Keratinocyte (primary cell): ENCODE measurements at regions not wholly inside any gene's neighbourhood (a gene's known extent, or its start where the extent isn't known, plus 50 kb on each side); places are given as distances from the start of the nearest gene placed in this dataset.

Experiments
- DNase-seq: peaks from one replicate; pipeline ENCODE4 v3.0.0-alpha.2; 2011; ENCODE audit warnings: low read depth, missing footprints, low spot score
- FAIRE-seq: peaks from 2 replicates; lab custom pipeline; 2011; peaks lifted over from hg19 to GRCh38; lab: Jason Lieb, UNC
- H2AFZ ChIP-seq: 2 replicates; pipeline ENCODE4 v1.6.0; 2012; ENCODE audit warnings: low read length, control low read depth, inconsistent platforms; ENCODE audit not compliant: control insufficient read depth
- H3K27ac ChIP-seq: 2 replicates; pipeline ENCODE4 v1.5.1; 2011; ENCODE audit warnings: low read length; ENCODE audit not compliant: control insufficient read depth, insufficient read depth
- H3K27me3 ChIP-seq: 3 replicates; pipeline ENCODE4 v1.6.0; 2011; ENCODE audit warnings: low read length; ENCODE audit not compliant: control insufficient read depth, insufficient read depth; ENCODE audit errors: extremely low read depth
- H3K36me3 ChIP-seq, 2 experiments: 2 replicates in 1 of 2; 3 replicates in 1 of 2; pipeline ENCODE4 v1.5.1; 2011; ENCODE audit warnings: low read length in 2 of 2, mild to moderate bottlenecking in 1 of 2; ENCODE audit not compliant: control insufficient read depth in 2 of 2, insufficient read depth in 2 of 2; ENCODE audit errors: extremely low read depth in 1 of 2
- H3K4me1 ChIP-seq: 3 replicates; pipeline ENCODE4 v1.5.1; 2011; ENCODE audit warnings: low read length; ENCODE audit not compliant: control insufficient read depth, insufficient read depth; ENCODE audit errors: extremely low read depth
- H3K4me2 ChIP-seq: 3 replicates; pipeline ENCODE4 v1.6.0; 2011; ENCODE audit warnings: low read depth, low read length; ENCODE audit not compliant: control insufficient read depth, insufficient read depth; ENCODE audit errors: extremely low read depth
- H3K4me3 ChIP-seq, 3 experiments: fragments of 200-600 bp in 1 of 3; sonication (generic) in 1 of 3; 2 replicates in 2 of 3; 3 replicates in 1 of 3; pipeline ENCODE4 v1.5.1; 2011 to 2016; ENCODE audit warnings: low read length in 3 of 3, mild to moderate bottlenecking in 3 of 3, control low read depth in 2 of 3, inconsistent platforms in 1 of 3, low read depth in 1 of 3, mixed read lengths in 1 of 3, mixed run types in 1 of 3, moderate library complexity in 1 of 3; ENCODE audit not compliant: control insufficient read depth in 2 of 3, insufficient read depth in 2 of 3; ENCODE audit errors: extremely low read depth in 1 of 3
- H3K79me2 ChIP-seq: 2 replicates; pipeline ENCODE4 v1.6.0; 2012; ENCODE audit warnings: low read length; ENCODE audit not compliant: control insufficient read depth, insufficient read depth
- H3K9ac ChIP-seq: 3 replicates; pipeline ENCODE4 v1.6.0; 2011; ENCODE audit warnings: low read length; ENCODE audit not compliant: control insufficient read depth, insufficient read depth; ENCODE audit errors: extremely low read depth
- H3K9me1 ChIP-seq: 3 replicates; pipeline ENCODE4 v1.6.0; 2011; ENCODE audit warnings: low read length; ENCODE audit not compliant: control insufficient read depth, insufficient read depth; ENCODE audit errors: extremely low read depth
- H3K9me3 ChIP-seq: 2 replicates; pipeline ENCODE4 v1.5.1; 2012; ENCODE audit warnings: low read depth, low read length; ENCODE audit not compliant: control insufficient read depth
- H4K20me1 ChIP-seq: 3 replicates; pipeline ENCODE4 v1.6.0; 2011; ENCODE audit warnings: low read length; ENCODE audit not compliant: control insufficient read depth, insufficient read depth; ENCODE audit errors: extremely low read depth
- EZH2 ChIP-seq: IDR thresholded peaks from one replicate; pipeline ENCODE4 v1.6.1; 2012; ENCODE audit warnings: inconsistent platforms, mild to moderate bottlenecking, low read length, moderate library complexity
- dilution Hi-C: fragments of 300-500 bp; cut with MboI; formaldehyde crosslinking; loops from one replicate; pipeline ENCODE4 v1.7.0; 2020; ENCODE audit warnings: low sequenced_read_pairs; ENCODE audit not compliant: extremely low pct_ligation_motif_present
- TF ChIP-seq, protein P1 (sequence below), 3 experiments: IDR thresholded peaks in 1 of 3; conservative IDR thresholded peaks in 1 of 3; optimal IDR thresholded peaks in 1 of 3; 2 replicates in 2 of 3; 3 replicates in 1 of 3; pipeline versions ENCODE3 to v1.5.1; 2011; ENCODE audit warnings: low read length in 3 of 3, mild to moderate bottlenecking in 3 of 3, moderate library complexity in 2 of 3, control low read depth in 1 of 3, inconsistent platforms in 1 of 3; ENCODE audit not compliant: insufficient read depth in 2 of 3; ENCODE audit errors: extremely low read depth in 1 of 3

DNA sequence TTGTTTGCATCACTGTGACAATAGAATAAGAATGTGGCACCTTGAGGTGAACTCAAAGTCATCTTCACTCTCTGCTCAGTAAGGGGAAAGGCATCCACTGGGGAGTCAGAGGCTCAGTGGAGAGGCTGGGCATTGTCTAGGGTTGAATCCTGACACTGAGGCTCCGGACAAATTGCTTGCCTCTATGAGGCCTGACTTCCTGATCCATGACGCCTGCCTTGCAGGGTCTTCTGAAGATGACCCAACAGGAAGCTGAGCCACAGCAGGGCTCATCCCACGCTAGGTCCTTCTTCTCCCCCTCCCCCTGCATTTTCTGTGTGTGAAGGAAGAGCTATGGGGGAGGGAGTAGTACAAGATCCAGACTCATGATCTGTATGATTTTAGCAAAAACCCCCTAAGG is 265.1 kb downstream of the SH3BP4 start:
- no peak overlapping the region for H3K9ac ChIP-seq
- no peaks in the 10 kb centered on the region for H3K36me3 ChIP-seq
- H3K27me3 ChIP-seq = peaks cover 10% of the 10 kb centered on the region
- no peaks in the 10 kb centered on the region for H4K20me1 ChIP-seq
- no peak for FAIRE-seq
- dilution Hi-C loops = no loop called here
- DNase-seq = no peak
- no peak overlapping the region for H3K4me2 ChIP-seq
- no peak overlapping the region for H2AFZ ChIP-seq
- H3K9me1 ChIP-seq = no peaks in the 10 kb centered on the region
- no peak overlapping the region for H3K27ac ChIP-seq
- H3K9me3 ChIP-seq = no peaks in the 10 kb centered on the region
- TF ChIP-seq EZH2 = no peak
- TF ChIP-seq, protein P1, sequence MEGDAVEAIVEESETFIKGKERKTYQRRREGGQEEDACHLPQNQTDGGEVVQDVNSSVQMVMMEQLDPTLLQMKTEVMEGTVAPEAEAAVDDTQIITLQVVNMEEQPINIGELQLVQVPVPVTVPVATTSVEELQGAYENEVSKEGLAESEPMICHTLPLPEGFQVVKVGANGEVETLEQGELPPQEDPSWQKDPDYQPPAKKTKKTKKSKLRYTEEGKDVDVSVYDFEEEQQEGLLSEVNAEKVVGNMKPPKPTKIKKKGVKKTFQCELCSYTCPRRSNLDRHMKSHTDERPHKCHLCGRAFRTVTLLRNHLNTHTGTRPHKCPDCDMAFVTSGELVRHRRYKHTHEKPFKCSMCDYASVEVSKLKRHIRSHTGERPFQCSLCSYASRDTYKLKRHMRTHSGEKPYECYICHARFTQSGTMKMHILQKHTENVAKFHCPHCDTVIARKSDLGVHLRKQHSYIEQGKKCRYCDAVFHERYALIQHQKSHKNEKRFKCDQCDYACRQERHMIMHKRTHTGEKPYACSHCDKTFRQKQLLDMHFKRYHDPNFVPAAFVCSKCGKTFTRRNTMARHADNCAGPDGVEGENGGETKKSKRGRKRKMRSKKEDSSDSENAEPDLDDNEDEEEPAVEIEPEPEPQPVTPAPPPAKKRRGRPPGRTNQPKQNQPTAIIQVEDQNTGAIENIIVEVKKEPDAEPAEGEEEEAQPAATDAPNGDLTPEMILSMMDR (optimal IDR thresholded peaks at IDR 0.05 in 1 of 3, IDR thresholded peaks at IDR 0.05 in 1 of 3, conservative IDR thresholded peaks at IDR 0.05 in 1 of 3; ENCODE audit: extremely low read depth in 1 of 3, insufficient read depth in 2 of 3, low read length in 3 of 3) = no peak
- H3K4me3 ChIP-seq = no peak overlapping the region
- no peaks in the 10 kb centered on the region for H3K4me1 ChIP-seq
- no peaks in the 10 kb centered on the region for H3K79me2 ChIP-seq

DNA sequence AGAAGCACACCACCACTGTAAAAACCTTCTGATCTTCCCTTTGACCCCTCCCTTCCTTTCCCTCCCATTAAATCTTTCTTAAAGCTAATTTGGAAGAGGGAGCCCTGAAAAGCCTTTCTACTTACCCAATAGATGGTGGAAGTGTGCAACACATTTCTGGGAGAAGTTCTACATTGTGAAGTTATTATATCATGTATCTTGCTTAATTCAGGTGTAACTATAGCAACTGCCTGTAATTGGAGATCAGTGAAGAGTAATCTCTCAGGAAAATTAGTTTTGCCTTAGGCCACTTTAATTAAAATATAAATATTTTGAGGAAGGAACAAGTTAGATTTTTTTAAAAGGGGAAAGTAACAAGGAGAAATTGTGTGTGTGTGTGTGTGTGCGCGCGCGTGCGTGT is 266.0 kb downstream of the SH3BP4 start:
- Histone ChIP-seq H3K27me3 (peaks cover 10% of the 10 kb centered on the region), H3K9ac (no peak overlapping the region), H3K36me3 (no peaks in the 10 kb centered on the region), H4K20me1 (no peaks in the 10 kb centered on the region), H3K4me1 (no peaks in the 10 kb centered on the region), H3K9me3 (no peaks in the 10 kb centered on the region), H3K27ac (no peak overlapping the region), H2AFZ (no peak overlapping the region), H3K4me2 (no peak overlapping the region), H3K79me2 (no peaks in the 10 kb centered on the region), H3K9me1 (no peaks in the 10 kb centered on the region), H3K4me3 (no peak overlapping the region)
- no peak for TF ChIP-seq EZH2
- TF ChIP-seq, protein P1 (optimal IDR thresholded peaks at IDR 0.05 in 1 of 3, IDR thresholded peaks at IDR 0.05 in 1 of 3, conservative IDR thresholded peaks at IDR 0.05 in 1 of 3; ENCODE audit: extremely low read depth in 1 of 3, insufficient read depth in 2 of 3, low read length in 3 of 3) = no peak
- FAIRE-seq (no peak), DNase-seq (no peak)
- dilution Hi-C loops = no loop called here
